Prostate gland (tissue), 2 donors: ENCODE measurements at regions not wholly inside any gene's neighbourhood (a gene's known extent, or its start where the extent isn't known, plus 50 kb on each side); places are given as distances from the start of the nearest gene placed in this dataset.

ENCODE experiments used
- DNase-seq: peaks from one replicate; pipeline ENCODE4 v3.0.0-alpha.2; 2019; ENCODE audit warnings: low spot score
- H3K27ac ChIP-seq, 2 donors: fragments of 200-600 bp; sonication (generic); 2 replicates each; pipeline ENCODE4 v1.5.1; 2017 to 2019
- H3K27me3 ChIP-seq: fragments of 200-600 bp; sonication (generic); replicated peaks from 2 replicates; pipeline ENCODE4 v1.5.1; 2019; ENCODE audit not compliant: insufficient read depth
- H3K36me3 ChIP-seq, 2 donors: fragments of 200-600 bp; sonication (generic); 1 replicate in 1 of 2; 2 replicates in 1 of 2; pipeline versions ENCODE4 v1.5.1 to v1.8.1; 2017 to 2019
- H3K4me1 ChIP-seq: fragments of 200-600 bp; sonication (generic); replicated peaks from 2 replicates; pipeline ENCODE4 v1.5.1; 2019
- H3K4me3 ChIP-seq, 2 donors: fragments of 200-600 bp; sonication (generic); 2 replicates each; pipeline ENCODE4 v1.5.1; 2017 to 2019
- H3K9me3 ChIP-seq: fragments of 200-600 bp; sonication (generic); 2 replicates; pipeline ENCODE4 v1.5.1; 2017
- POLR2A ChIP-seq: fragments of 450-650 bp; IDR thresholded peaks from one replicate; pipeline ENCODE4 v1.6.1; 2016; ENCODE audit warnings: antibody characterized with exemption, mild to moderate bottlenecking
- POLR2AphosphoS5 ChIP-seq: sonication (generic); formaldehyde crosslinking; IDR thresholded peaks from one replicate; pipeline ENCODE4 v1.6.1; 2017; ENCODE audit warnings: antibody characterized with exemption
- WGBS: methylation state at CpG from one replicate; pipeline ENCODE4 v1.1.5; 2018; 5-methylcytosine and 5-hydroxymethylcytosine counted together
- intact Hi-C: fragments of 100-400 bp; cut with DNase I; formaldehyde crosslinking; loops from one replicate; pipeline ENCODE4 v1.14.2; 2022
- TF ChIP-seq, protein P1 (sequence below), 4 experiments: fragments of 200-600 bp in 2 of 4; fragments of 450-650 bp in 2 of 4; sonication (generic) in 2 of 4; IDR thresholded peaks; 1 replicate in 3 of 4; 2 replicates in 1 of 4; pipeline ENCODE4 v1.5.1; 2016 to 2019; ENCODE audit warnings: antibody characterized with exemption in 4 of 4, mild to moderate bottlenecking in 2 of 4, moderate library complexity in 2 of 4

- TF ChIP-seq POLR2A (no peak), POLR2AphosphoS5 (no peak)
- TF ChIP-seq, protein P1, sequence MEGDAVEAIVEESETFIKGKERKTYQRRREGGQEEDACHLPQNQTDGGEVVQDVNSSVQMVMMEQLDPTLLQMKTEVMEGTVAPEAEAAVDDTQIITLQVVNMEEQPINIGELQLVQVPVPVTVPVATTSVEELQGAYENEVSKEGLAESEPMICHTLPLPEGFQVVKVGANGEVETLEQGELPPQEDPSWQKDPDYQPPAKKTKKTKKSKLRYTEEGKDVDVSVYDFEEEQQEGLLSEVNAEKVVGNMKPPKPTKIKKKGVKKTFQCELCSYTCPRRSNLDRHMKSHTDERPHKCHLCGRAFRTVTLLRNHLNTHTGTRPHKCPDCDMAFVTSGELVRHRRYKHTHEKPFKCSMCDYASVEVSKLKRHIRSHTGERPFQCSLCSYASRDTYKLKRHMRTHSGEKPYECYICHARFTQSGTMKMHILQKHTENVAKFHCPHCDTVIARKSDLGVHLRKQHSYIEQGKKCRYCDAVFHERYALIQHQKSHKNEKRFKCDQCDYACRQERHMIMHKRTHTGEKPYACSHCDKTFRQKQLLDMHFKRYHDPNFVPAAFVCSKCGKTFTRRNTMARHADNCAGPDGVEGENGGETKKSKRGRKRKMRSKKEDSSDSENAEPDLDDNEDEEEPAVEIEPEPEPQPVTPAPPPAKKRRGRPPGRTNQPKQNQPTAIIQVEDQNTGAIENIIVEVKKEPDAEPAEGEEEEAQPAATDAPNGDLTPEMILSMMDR (IDR thresholded peaks at IDR 0.05): no peak
- H3K36me3 ChIP-seq: no peaks in the 10 kb centered on the region
- no peaks in the 10 kb centered on the region for H3K27me3 ChIP-seq
- intact Hi-C loops: loop anchor here (10.0 kb wide), 1 partner anchor 59 kb away; no protein-coding TSS in a partner anchor
- H3K4me3 ChIP-seq: no peak overlapping the region
- H3K27ac ChIP-seq: no peak overlapping the region
- no peaks in the 10 kb centered on the region for H3K4me1 ChIP-seq
- 64% methylated on average over 2 of the region's 2 CpGs for WGBS
- H3K9me3 ChIP-seq: no peaks in the 10 kb centered on the region
- DNase-seq: no peak
Observed at GRCh38 chr16:26475596-26475995, 591.1 kb upstream of the C16orf82 start.

- 53% methylated on average over 6 of the region's 6 CpGs for WGBS
- DNase-seq: no peak
- no peak overlapping the region for H3K27ac ChIP-seq
- no peaks in the 10 kb centered on the region for H3K27me3 ChIP-seq
- H3K36me3 ChIP-seq: no peaks in the 10 kb centered on the region
- no peaks in the 10 kb centered on the region for H3K9me3 ChIP-seq
- no peak overlapping the region for H3K4me3 ChIP-seq
- TF ChIP-seq, protein P1 (IDR thresholded peaks at IDR 0.05): no peak
- no peak for TF ChIP-seq POLR2A
- no peak for TF ChIP-seq POLR2AphosphoS5
- no peaks in the 10 kb centered on the region for H3K4me1 ChIP-seq
- intact Hi-C loops: no loop called here
Observed at GRCh38 chr16:26491101-26491670, 575.5 kb upstream of the C16orf82 start.

- no peak overlapping the region for H3K27ac ChIP-seq
- TF ChIP-seq POLR2AphosphoS5: no peak
- no peak for TF ChIP-seq POLR2A
- TF ChIP-seq, protein P1 (IDR thresholded peaks at IDR 0.05): no peak
- no peaks in the 10 kb centered on the region for H3K4me1 ChIP-seq
- no peaks in the 10 kb centered on the region for H3K36me3 ChIP-seq
- H3K9me3 ChIP-seq: no peaks in the 10 kb centered on the region
- DNase-seq: no peak
- H3K27me3 ChIP-seq: no peaks in the 10 kb centered on the region
- no peak overlapping the region for H3K4me3 ChIP-seq
- WGBS: 79% methylated on average over 6 of the region's 6 CpGs
- intact Hi-C loops: no loop called here
Observed at GRCh38 chr16:26491962-26492361, 574.8 kb upstream of the C16orf82 start.

DNA sequence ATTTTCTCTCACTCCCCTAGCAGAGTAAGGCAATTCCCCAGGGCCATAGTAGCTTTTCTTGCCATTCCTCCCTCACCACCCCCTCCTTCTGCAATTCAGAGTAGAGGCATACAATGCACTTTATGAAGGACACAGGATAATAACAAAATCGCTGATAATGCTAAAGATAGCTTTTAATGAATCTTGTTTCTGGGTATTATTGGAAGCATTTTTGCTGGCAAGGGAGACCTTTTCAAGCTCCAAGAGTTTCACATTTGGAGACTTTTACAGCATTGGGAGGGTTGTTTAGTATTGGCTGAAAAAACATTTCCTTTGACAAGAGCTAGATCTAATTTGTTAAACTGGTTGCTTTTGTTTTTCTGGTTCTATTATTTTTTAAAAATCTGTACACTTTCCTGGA, 573.0 kb upstream of the C16orf82 start:
- DNase-seq: no peak
- H3K36me3 ChIP-seq: no peaks in the 10 kb centered on the region
- no peak overlapping the region for H3K4me3 ChIP-seq
- WGBS: 24% methylated on average over 1 of the region's 1 CpG
- H3K27ac ChIP-seq: no peak overlapping the region
- intact Hi-C loops: no loop called here
- H3K4me1 ChIP-seq: no peaks in the 10 kb centered on the region
- H3K9me3 ChIP-seq: no peaks in the 10 kb centered on the region
- no peaks in the 10 kb centered on the region for H3K27me3 ChIP-seq
- TF ChIP-seq POLR2A: no peak
- TF ChIP-seq POLR2AphosphoS5: no peak
- TF ChIP-seq, protein P1 (IDR thresholded peaks at IDR 0.05): no peak

GRCh38 chr16:26497896-26498295, 568.8 kb upstream of the C16orf82 start:
- intact Hi-C loops: no loop called here

More at GRCh38 chr16:26497896-26498295, 568.8 kb upstream of the C16orf82 start:
- Histone ChIP-seq H3K9me3 (no peaks in the 10 kb centered on the region), H3K4me1 (no peaks in the 10 kb centered on the region), H3K27ac (no peak overlapping the region), H3K4me3 (no peak overlapping the region), H3K36me3 (no peaks in the 10 kb centered on the region), H3K27me3 (no peaks in the 10 kb centered on the region)
- DNase-seq: no peak
- WGBS: 81% methylated on average over 3 of the region's 3 CpGs
- no peak for TF ChIP-seq POLR2A
- TF ChIP-seq, protein P1 (IDR thresholded peaks at IDR 0.05): no peak
- TF ChIP-seq POLR2AphosphoS5: no peak
